Astrocyte of the spinal cord (primary cell): ENCODE measurements at regions not wholly inside any gene's neighbourhood (a gene's known extent, or its start where the extent isn't known, plus 50 kb on each side); places are given as distances from the start of the nearest gene placed in this dataset.

ENCODE experiments used
- DNase-seq: peaks from one replicate; pipeline ENCODE4 v3.0.0; 2011; ENCODE audit warnings: low read depth, low spot score
- H3K4me3 ChIP-seq: 2 replicates; pipeline ENCODE4 v1.5.1; 2011; ENCODE audit warnings: low read depth, mild to moderate bottlenecking, low read length, moderate library complexity
- CTCF ChIP-seq: IDR thresholded peaks from 2 replicates; pipeline ENCODE4 v1.5.1; 2012; ENCODE audit warnings: low read depth, mild to moderate bottlenecking, low read length, inconsistent platforms
- in situ Hi-C: cut with HindIII; loops from 2 replicates; pipeline ENCODE4 v1.10.0; 2017; ENCODE audit warnings: low sequenced_read_pairs

GRCh38 chr7:94099679-94100078 is 95.5 kb upstream of the BET1 start:
- no peak for TF ChIP-seq CTCF
- no peak for DNase-seq
- H3K4me3 ChIP-seq, result no peak overlapping the region
- in situ Hi-C loops, result no loop called here

- H3K4me3 ChIP-seq, result no peak overlapping the region
- DNase-seq, result no peak
- TF ChIP-seq CTCF, result no peak
- in situ Hi-C loops, result no loop called here
Observed at GRCh38 chr7:94100723-94101345, 96.7 kb upstream of the BET1 start.

GRCh38 chr7:94104301-94104700 is 100.1 kb upstream of the BET1 start:
- H3K4me3 ChIP-seq, result no peak overlapping the region
- in situ Hi-C loops, result no loop called here
- no peak for TF ChIP-seq CTCF
- no peak for DNase-seq

GRCh38 chr7:94109556-94109955 is 105.4 kb upstream of the BET1 start:
- no peak overlapping the region for H3K4me3 ChIP-seq
- DNase-seq, result no peak
- in situ Hi-C loops, result no loop called here
- TF ChIP-seq CTCF, result no peak

- in situ Hi-C loops, result no loop called here
- no peak for TF ChIP-seq CTCF
- H3K4me3 ChIP-seq, result no peak overlapping the region
- no peak for DNase-seq
Observed at GRCh38 chr7:94111009-94111408, 106.9 kb upstream of the BET1 start.

GRCh38 chr7:94115316-94115715 is 111.2 kb upstream of the BET1 start:
- no peak for DNase-seq
- no peak overlapping the region for H3K4me3 ChIP-seq
- TF ChIP-seq CTCF, result no peak
- in situ Hi-C loops, result no loop called here

- H3K4me3 ChIP-seq, result no peak overlapping the region
- TF ChIP-seq CTCF, result no peak
- in situ Hi-C loops, result no loop called here
- no peak for DNase-seq
Observed at GRCh38 chr7:94123136-94123535, 119.0 kb upstream of the BET1 start.
